Kidney epithelial cell (primary cell): ENCODE measurements at regions not wholly inside any gene's neighbourhood (a gene's known extent, or its start where the extent isn't known, plus 50 kb on each side); places are given as distances from the start of the nearest gene placed in this dataset.

Source experiments
- DNase-seq: peaks from one replicate; pipeline ENCODE4 v3.0.0-alpha.2; 2010; ENCODE audit warnings: low read depth
- H3K27me3 ChIP-seq: 2 replicates; pipeline ENCODE4 v1.6.0; 2011; ENCODE audit warnings: low read length; ENCODE audit not compliant: control insufficient read depth, insufficient read depth
- H3K36me3 ChIP-seq: 2 replicates; pipeline ENCODE4 v1.5.1; 2011; ENCODE audit warnings: low read length; ENCODE audit not compliant: control insufficient read depth, insufficient read depth
- H3K4me3 ChIP-seq: 2 replicates; pipeline ENCODE4 v1.5.1; 2011; ENCODE audit warnings: low read depth, mild to moderate bottlenecking, control low read depth, low read length
- TF ChIP-seq, protein P1 (sequence below): IDR thresholded peaks from 2 replicates; pipeline ENCODE4 v1.5.1; 2011; ENCODE audit warnings: mild to moderate bottlenecking, moderate library complexity, low read length, control low read depth, inconsistent platforms; ENCODE audit not compliant: insufficient read depth, poor library complexity, severe bottlenecking

DNA sequence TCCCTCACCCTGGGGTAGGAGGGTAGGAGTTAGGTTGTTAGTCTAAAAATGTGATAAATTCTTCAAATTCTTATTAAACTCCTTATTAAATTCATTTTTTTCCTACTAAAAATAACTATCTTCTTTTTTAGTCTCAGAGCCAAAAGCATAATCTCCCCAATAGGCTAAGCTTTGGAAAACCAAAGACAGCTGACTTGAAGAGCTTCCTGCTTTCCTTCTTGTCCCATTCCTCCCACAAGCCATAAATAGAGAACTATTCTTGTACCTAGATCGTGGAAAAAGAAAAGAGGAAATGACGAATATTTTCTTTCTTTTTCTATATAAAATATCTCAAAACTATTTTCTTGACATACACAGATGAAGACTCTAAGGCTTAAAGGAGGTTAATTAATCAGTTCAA lies 486.9 kb downstream of the CDH8 start:
- no peak overlapping the region for H3K4me3 ChIP-seq
- DNase-seq = no peak
- TF ChIP-seq, protein P1, sequence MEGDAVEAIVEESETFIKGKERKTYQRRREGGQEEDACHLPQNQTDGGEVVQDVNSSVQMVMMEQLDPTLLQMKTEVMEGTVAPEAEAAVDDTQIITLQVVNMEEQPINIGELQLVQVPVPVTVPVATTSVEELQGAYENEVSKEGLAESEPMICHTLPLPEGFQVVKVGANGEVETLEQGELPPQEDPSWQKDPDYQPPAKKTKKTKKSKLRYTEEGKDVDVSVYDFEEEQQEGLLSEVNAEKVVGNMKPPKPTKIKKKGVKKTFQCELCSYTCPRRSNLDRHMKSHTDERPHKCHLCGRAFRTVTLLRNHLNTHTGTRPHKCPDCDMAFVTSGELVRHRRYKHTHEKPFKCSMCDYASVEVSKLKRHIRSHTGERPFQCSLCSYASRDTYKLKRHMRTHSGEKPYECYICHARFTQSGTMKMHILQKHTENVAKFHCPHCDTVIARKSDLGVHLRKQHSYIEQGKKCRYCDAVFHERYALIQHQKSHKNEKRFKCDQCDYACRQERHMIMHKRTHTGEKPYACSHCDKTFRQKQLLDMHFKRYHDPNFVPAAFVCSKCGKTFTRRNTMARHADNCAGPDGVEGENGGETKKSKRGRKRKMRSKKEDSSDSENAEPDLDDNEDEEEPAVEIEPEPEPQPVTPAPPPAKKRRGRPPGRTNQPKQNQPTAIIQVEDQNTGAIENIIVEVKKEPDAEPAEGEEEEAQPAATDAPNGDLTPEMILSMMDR = no peak
- no peaks in the 10 kb centered on the region for H3K36me3 ChIP-seq
- H3K27me3 ChIP-seq = no peaks in the 10 kb centered on the region

DNA sequence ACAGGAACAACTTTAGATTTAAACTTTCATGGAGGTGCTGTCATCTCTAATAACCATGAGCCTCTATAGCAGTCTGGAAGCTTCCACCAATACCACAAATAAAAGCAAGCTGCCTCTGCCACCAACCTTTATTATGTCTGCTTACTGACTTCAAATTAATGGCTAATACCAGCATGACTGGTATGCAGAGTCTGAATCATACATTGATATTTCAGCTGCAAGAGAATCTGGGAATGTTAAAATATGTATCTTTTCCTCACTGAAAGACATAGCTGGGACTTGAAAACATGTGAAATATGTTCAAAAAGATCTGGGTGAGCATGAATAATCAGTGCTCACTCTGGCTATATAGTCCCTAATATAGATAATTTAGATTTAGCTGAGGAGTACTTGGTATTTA lies 488.6 kb downstream of the CDH8 start:
- H3K27me3 ChIP-seq = no peaks in the 10 kb centered on the region
- no peaks in the 10 kb centered on the region for H3K36me3 ChIP-seq
- TF ChIP-seq, protein P1 = no peak
- no peak for DNase-seq
- no peak overlapping the region for H3K4me3 ChIP-seq

DNA sequence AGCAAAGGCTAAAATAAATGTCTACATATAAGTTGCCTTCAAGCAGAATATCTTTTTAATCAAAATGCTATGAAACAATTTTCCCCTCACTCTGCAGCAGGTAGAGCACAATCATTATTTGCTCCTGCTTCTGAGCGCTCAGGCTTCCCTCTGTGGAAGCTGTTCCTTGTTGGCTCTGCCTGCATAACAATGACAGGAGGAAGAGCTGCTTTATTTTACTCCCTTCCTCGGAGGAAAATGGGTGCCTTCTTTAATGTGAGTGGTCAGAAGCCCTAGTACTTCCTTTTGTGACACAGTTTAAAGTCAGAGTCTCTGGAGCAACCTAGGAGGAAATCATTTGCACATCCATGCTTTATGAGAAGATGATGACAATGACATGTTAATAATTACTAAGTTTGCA lies 492.1 kb downstream of the CDH8 start:
- TF ChIP-seq, protein P1 = no peak
- H3K4me3 ChIP-seq = no peak overlapping the region
- no peaks in the 10 kb centered on the region for H3K27me3 ChIP-seq
- no peaks in the 10 kb centered on the region for H3K36me3 ChIP-seq
- DNase-seq = no peak

DNA sequence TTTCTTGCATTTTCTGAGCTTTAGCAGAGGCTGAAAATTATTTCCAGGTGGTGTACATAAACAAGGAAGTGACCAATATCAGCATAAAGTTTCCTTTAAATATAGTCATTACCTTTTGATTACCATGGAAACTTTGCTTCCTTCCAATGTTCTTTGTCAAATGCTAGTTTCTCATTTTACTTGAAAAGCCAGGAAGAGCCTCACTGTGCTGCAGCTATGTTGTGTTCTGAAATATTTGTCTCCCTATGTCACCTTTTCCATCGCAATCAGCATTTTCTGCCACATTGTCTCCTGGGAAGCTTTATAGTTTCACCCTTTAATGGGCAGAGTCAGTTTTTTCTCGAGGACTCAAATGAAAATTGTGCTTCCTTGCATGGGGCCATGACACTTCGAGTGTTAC lies 496.0 kb downstream of the CDH8 start:
- Histone ChIP-seq H3K4me3 (no peak overlapping the region), H3K27me3 (no peaks in the 10 kb centered on the region), H3K36me3 (no peaks in the 10 kb centered on the region)
- TF ChIP-seq, protein P1 = no peak
- no peak for DNase-seq

DNA sequence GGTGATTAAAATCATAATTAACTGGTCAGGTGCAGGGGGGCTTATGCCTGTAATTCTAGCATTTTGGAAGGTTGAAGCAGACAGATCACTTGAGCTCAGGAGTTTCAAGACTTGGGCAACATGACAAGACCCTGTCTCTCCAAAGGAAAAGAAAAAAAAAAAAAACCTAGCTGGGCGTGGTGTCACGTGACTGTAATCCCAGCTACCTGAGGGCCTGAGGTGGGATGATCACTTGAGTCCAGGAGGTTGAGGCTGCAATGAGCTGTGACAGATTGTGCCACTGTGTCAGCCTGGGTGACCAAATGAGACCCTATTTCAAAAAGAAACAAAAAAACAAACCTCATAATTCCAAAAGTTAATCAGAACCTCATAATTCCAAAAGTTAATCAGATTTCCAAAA lies 505.5 kb downstream of the CDH8 start:
- Histone ChIP-seq H3K4me3 (no peak overlapping the region), H3K36me3 (no peaks in the 10 kb centered on the region), H3K27me3 (no peaks in the 10 kb centered on the region)
- TF ChIP-seq, protein P1 = no peak
- no peak for DNase-seq

DNA sequence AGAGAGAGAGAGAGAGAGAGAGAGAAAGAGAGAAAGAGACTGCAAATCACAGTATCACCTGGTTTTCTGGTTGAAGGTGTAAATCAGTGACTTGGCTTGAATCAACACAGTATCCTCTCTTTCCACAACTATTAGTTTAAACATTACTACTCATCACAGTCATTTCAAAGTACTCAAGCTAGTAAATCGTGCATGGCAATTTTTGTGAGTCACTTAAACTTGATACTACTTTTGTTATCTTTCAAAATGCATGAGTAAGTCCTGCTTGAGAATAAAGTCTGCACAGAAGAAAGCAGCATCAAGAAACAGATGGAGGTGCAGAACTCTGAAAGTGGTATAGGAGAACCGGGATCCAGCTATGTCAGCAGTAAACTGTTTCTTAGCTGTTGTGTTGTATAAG lies 535.4 kb downstream of the CDH8 start:
- no peak for DNase-seq
- Histone ChIP-seq H3K4me3 (no peak overlapping the region), H3K27me3 (no peaks in the 10 kb centered on the region), H3K36me3 (no peaks in the 10 kb centered on the region)
- TF ChIP-seq, protein P1 = no peak
